Neural crest cell (in vitro differentiated cells): ENCODE measurements at regions not wholly inside any gene's neighbourhood (a gene's known extent, or its start where the extent isn't known, plus 50 kb on each side); places are given as distances from the start of the nearest gene placed in this dataset.

Experiments used
- DNase-seq: peaks from one replicate; pipeline ENCODE4 v3.0.0; 2021; ENCODE audit warnings: low read depth, mixed read lengths, low spot score
- H3K27ac Mint-ChIP-seq: one replicate; pipeline ENCODE4 v1.8.0; 2021; ENCODE audit warnings: mild to moderate bottlenecking, mixed read lengths; ENCODE audit not compliant: unreplicated experiment
- H3K27me3 Mint-ChIP-seq: 2 replicates; pipeline ENCODE4 v1.8.0; 2021; ENCODE audit warnings: low read depth, mild to moderate bottlenecking, mixed read lengths
- H3K36me3 Mint-ChIP-seq: 2 replicates; pipeline ENCODE4 v1.8.0; 2021; ENCODE audit warnings: low read depth, mild to moderate bottlenecking, mixed read lengths
- H3K4me1 Mint-ChIP-seq: 2 replicates; pipeline ENCODE4 v1.8.0; 2021; ENCODE audit warnings: mixed read lengths
- H3K4me3 Mint-ChIP-seq: one replicate; pipeline ENCODE4 v1.8.0; 2021; ENCODE audit warnings: mild to moderate bottlenecking, mixed read lengths
- H3K9me3 Mint-ChIP-seq: 2 replicates; pipeline ENCODE4 v1.8.0; 2021; ENCODE audit warnings: mixed read lengths
- TF ChIP-seq, protein P1 (sequence below): fragments of 200-600 bp; sonication (generic); conservative IDR thresholded peaks from 2 replicates; pipeline ENCODE4 v1.5.0; 2021; ENCODE audit warnings: antibody characterized with exemption, mild to moderate bottlenecking

DNA sequence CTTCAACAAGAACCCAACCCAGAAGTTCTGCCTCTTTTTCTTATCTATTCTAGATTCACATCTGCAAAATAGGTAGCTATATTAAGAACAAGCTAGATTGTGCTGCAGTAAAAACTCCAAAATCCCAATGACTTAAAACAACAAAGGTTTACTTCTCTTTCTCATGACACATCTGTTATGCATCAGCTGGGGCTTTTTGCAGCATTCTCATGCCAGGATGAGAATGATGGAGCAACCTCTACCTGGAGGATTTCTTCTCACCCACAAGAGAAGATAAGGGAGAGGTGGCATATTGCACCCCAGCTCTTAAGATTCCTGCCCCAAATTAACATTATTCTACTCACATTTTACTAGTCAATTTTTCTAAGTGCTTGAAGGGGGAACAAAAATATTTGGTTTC is 152.3 kb upstream of the SPAG17 start:
- Mint-ChIP-seq H3K36me3 (no peaks in the 10 kb centered on the region), H3K27me3 (no peaks in the 10 kb centered on the region), H3K4me1 (peaks cover 7% of the 10 kb centered on the region), H3K4me3 (no peak overlapping the region), H3K9me3 (no peaks in the 10 kb centered on the region), H3K27ac (no peak overlapping the region)
- no peak for DNase-seq
- TF ChIP-seq, protein P1, sequence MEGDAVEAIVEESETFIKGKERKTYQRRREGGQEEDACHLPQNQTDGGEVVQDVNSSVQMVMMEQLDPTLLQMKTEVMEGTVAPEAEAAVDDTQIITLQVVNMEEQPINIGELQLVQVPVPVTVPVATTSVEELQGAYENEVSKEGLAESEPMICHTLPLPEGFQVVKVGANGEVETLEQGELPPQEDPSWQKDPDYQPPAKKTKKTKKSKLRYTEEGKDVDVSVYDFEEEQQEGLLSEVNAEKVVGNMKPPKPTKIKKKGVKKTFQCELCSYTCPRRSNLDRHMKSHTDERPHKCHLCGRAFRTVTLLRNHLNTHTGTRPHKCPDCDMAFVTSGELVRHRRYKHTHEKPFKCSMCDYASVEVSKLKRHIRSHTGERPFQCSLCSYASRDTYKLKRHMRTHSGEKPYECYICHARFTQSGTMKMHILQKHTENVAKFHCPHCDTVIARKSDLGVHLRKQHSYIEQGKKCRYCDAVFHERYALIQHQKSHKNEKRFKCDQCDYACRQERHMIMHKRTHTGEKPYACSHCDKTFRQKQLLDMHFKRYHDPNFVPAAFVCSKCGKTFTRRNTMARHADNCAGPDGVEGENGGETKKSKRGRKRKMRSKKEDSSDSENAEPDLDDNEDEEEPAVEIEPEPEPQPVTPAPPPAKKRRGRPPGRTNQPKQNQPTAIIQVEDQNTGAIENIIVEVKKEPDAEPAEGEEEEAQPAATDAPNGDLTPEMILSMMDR: no peak

DNA sequence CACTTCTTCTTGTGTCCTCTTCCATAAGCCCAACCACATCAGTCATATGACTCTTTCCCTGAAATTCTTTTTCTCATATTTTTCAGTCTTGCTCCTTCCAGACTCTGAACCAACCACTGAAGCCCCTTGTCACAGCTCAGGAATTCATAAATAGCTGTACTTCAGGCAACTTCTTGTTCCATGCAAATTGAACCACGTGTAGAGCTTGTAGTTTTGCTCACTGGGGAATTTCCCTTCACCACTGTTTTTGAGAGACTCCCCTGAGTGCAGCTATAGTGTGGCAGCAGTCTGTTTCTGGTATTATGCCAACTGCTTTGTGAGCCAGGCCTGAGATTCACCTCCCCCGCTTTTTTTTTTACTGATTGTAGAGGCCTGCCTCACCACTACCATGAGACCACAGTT is 150.3 kb upstream of the SPAG17 start:
- no peaks in the 10 kb centered on the region for H3K36me3 Mint-ChIP-seq
- no peaks in the 10 kb centered on the region for H3K27me3 Mint-ChIP-seq
- peaks cover 4% of the 10 kb centered on the region for H3K9me3 Mint-ChIP-seq
- no peak for DNase-seq
- H3K4me3 Mint-ChIP-seq: no peak overlapping the region
- TF ChIP-seq, protein P1: no peak
- H3K27ac Mint-ChIP-seq: no peak overlapping the region
- peaks cover 7% of the 10 kb centered on the region for H3K4me1 Mint-ChIP-seq

DNA sequence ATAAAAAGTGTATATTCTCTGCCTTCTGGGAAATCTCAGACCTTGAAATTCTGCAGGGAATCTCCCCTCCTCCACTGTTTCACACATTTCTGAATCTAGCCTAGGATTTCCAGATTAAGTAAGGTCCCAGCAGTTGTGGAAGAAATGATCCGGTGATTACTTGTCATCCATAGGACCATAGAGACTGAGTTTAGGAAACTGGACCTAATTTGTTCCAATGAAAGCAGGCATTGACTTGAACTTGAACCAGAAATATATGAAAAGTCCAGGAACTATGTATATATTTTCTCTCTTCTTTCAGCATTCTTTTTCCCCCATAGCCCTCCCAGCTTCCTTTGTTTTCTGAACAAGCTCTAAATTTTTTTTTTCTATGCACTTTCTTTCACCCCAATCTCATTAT is 149.5 kb upstream of the SPAG17 start:
- Mint-ChIP-seq H3K27ac (no peak overlapping the region), H3K36me3 (no peaks in the 10 kb centered on the region), H3K27me3 (no peaks in the 10 kb centered on the region), H3K9me3 (peaks cover 4% of the 10 kb centered on the region), H3K4me3 (no peak overlapping the region), H3K4me1 (peaks cover 7% of the 10 kb centered on the region)
- TF ChIP-seq, protein P1: no peak
- no peak for DNase-seq

GRCh38 chr1:118333601-118334210 is 148.7 kb upstream of the SPAG17 start:
- Mint-ChIP-seq H3K36me3 (no peaks in the 10 kb centered on the region), H3K4me1 (peaks cover 4% of the 10 kb centered on the region), H3K9me3 (peaks cover 4% of the 10 kb centered on the region), H3K27me3 (no peaks in the 10 kb centered on the region), H3K4me3 (no peak overlapping the region), H3K27ac (no peak overlapping the region)
- no peak for DNase-seq
- TF ChIP-seq, protein P1: no peak

GRCh38 chr1:118326960-118327629 is 142.1 kb upstream of the SPAG17 start:
- Mint-ChIP-seq H3K27me3 (no peaks in the 10 kb centered on the region), H3K4me1 (peaks cover 6% of the 10 kb centered on the region), H3K4me3 (no peak overlapping the region), H3K36me3 (no peaks in the 10 kb centered on the region), H3K27ac (no peak overlapping the region), H3K9me3 (peaks cover 4% of the 10 kb centered on the region)
- no peak for DNase-seq
- TF ChIP-seq, protein P1: no peak
